ENCODE measurements at regions not wholly inside any gene's neighbourhood (a gene's known extent, or its start where the extent isn't known, plus 50 kb on each side); places are given as distances from the start of the nearest gene placed in this dataset.
A peak's percentile ranks its signal among the peaks of the same experiment; 100 is the strongest.
"Not testable (repeated sequence)": the region's sequence is repeated elsewhere in the genome, so short reads cannot be mapped to it uniquely, and the experiment has no call there.

- no peak for ATAC-seq
- H3K4me3 ChIP-seq (ENCODE audit: low read length): no peak overlapping the region
- intact Hi-C loops (cut with DNase I): no loop called here
- H3K9me3 ChIP-seq (ENCODE audit: control insufficient read depth, low read length): no peaks in the 10 kb centered on the region
- 82% methylated on average over 2 of the region's 2 CpGs for WGBS
- H3K4me1 ChIP-seq (ENCODE audit: control insufficient read depth, insufficient read depth, low read length): no peaks in the 10 kb centered on the region
- DNase-seq: no peak
- H3K27ac ChIP-seq (ENCODE audit: low read length): no peak overlapping the region
- no peaks in the 10 kb centered on the region for H3K27me3 ChIP-seq (ENCODE audit: control insufficient read depth, insufficient read depth)
These were observed 74.8 kb upstream of the SLIT2 start for GRCh38 chr4:20176881-20177280.

GRCh38 chr4:20172070-20172760 is 79.5 kb upstream of the SLIT2 start:
- ATAC-seq: peak; percentile 89 to 90

GRCh38 chr4:20166544-20166943 is 85.2 kb upstream of the SLIT2 start:
- H3K4me3 ChIP-seq (ENCODE audit: low read length): no peak overlapping the region
- H3K27ac ChIP-seq (ENCODE audit: low read length): no peak overlapping the region
- no peaks in the 10 kb centered on the region for H3K27me3 ChIP-seq (ENCODE audit: control insufficient read depth, insufficient read depth)
- DNase-seq (no peak), ATAC-seq (no peak)
- WGBS: 60% methylated on average over 3 of the region's 3 CpGs
- H3K4me1 ChIP-seq (ENCODE audit: control insufficient read depth, insufficient read depth, low read length): no peaks in the 10 kb centered on the region
- intact Hi-C loops (cut with DNase I): no loop called here
- H3K9me3 ChIP-seq (ENCODE audit: control insufficient read depth, low read length): no peaks in the 10 kb centered on the region

More at GRCh38 chr4:20172070-20172760, 79.5 kb upstream of the SLIT2 start:
- DNase-seq: no peak
- intact Hi-C loops (cut with DNase I): no loop called here
- H3K9me3 ChIP-seq (ENCODE audit: control insufficient read depth, low read length): no peaks in the 10 kb centered on the region
- H3K27me3 ChIP-seq (ENCODE audit: control insufficient read depth, insufficient read depth): no peaks in the 10 kb centered on the region
- no peaks in the 10 kb centered on the region for H3K4me1 ChIP-seq (ENCODE audit: control insufficient read depth, insufficient read depth, low read length)
- WGBS: 35% methylated on average over 1 of the region's 1 CpG
- H3K27ac ChIP-seq (ENCODE audit: low read length): no peak overlapping the region
- H3K4me3 ChIP-seq (ENCODE audit: low read length): no peak overlapping the region

- Histone ChIP-seq H3K27me3 (ENCODE audit: control insufficient read depth, insufficient read depth) (no peaks in the 10 kb centered on the region), H3K4me1 (ENCODE audit: control insufficient read depth, insufficient read depth, low read length) (no peaks in the 10 kb centered on the region), H3K4me3 (ENCODE audit: low read length) (no peak overlapping the region), H3K9me3 (ENCODE audit: control insufficient read depth, low read length) (no peaks in the 10 kb centered on the region), H3K27ac (ENCODE audit: low read length) (no peak overlapping the region)
- no peak for ATAC-seq
- intact Hi-C loops (cut with DNase I): no loop called here
- 93% methylated on average over 2 of the region's 2 CpGs for WGBS
- DNase-seq: no peak
These were observed 92.2 kb upstream of the SLIT2 start for GRCh38 chr4:20159516-20159915.

- intact Hi-C loops (cut with DNase I): no loop called here
- Histone ChIP-seq H3K9me3 (ENCODE audit: control insufficient read depth, low read length) (no peaks in the 10 kb centered on the region), H3K27ac (ENCODE audit: low read length) (no peak overlapping the region), H3K4me3 (ENCODE audit: low read length) (no peak overlapping the region), H3K27me3 (ENCODE audit: control insufficient read depth, insufficient read depth) (no peaks in the 10 kb centered on the region), H3K4me1 (ENCODE audit: control insufficient read depth, insufficient read depth, low read length) (no peaks in the 10 kb centered on the region)
- ATAC-seq (no peak), DNase-seq (no peak)
- WGBS: 85% methylated on average over 2 of the region's 2 CpGs
These were observed 93.5 kb upstream of the SLIT2 start for GRCh38 chr4:20158195-20158594.

GRCh38 chr4:20151436-20151835 is 100.3 kb upstream of the SLIT2 start:
- WGBS: 71% methylated on average over 2 of the region's 2 CpGs
- DNase-seq (no peak), ATAC-seq (no peak)
- Histone ChIP-seq H3K27ac (ENCODE audit: low read length) (no peak overlapping the region), H3K27me3 (ENCODE audit: control insufficient read depth, insufficient read depth) (no peaks in the 10 kb centered on the region), H3K9me3 (ENCODE audit: control insufficient read depth, low read length) (no peaks in the 10 kb centered on the region), H3K4me3 (ENCODE audit: low read length) (no peak overlapping the region), H3K4me1 (ENCODE audit: control insufficient read depth, insufficient read depth, low read length) (no peaks in the 10 kb centered on the region)
- intact Hi-C loops (cut with DNase I): no loop called here

- intact Hi-C loops (cut with DNase I); DNase-seq; H3K9me3 ChIP-seq (ENCODE audit: control insufficient read depth, low read length); H3K27ac ChIP-seq (ENCODE audit: low read length); H3K4me1 ChIP-seq (ENCODE audit: control insufficient read depth, insufficient read depth, low read length); H3K27me3 ChIP-seq (ENCODE audit: control insufficient read depth, insufficient read depth); ATAC-seq; H3K4me3 ChIP-seq (ENCODE audit: low read length): not testable (repeated sequence)
- WGBS: 77% methylated on average over 3 of the region's 3 CpGs
These were observed 102.6 kb upstream of the SLIT2 start for GRCh38 chr4:20149143-20149542.

- DNase-seq: no peak
- no peak for ATAC-seq
- H3K27ac ChIP-seq (ENCODE audit: low read length): no peak overlapping the region
- no peak overlapping the region for H3K4me3 ChIP-seq (ENCODE audit: low read length)
- H3K9me3 ChIP-seq (ENCODE audit: control insufficient read depth, low read length): no peaks in the 10 kb centered on the region
- intact Hi-C loops (cut with DNase I): no loop called here
- no peaks in the 10 kb centered on the region for H3K4me1 ChIP-seq (ENCODE audit: control insufficient read depth, insufficient read depth, low read length)
- H3K27me3 ChIP-seq (ENCODE audit: control insufficient read depth, insufficient read depth): no peaks in the 10 kb centered on the region
- 62% methylated on average over 2 of the region's 2 CpGs for WGBS
These were observed 114.5 kb upstream of the SLIT2 start for GRCh38 chr4:20137176-20137575.

- ATAC-seq: no peak
These were observed 124.1 kb upstream of the SLIT2 start for GRCh38 chr4:20127626-20128025.

GRCh38 chr4:20126906-20127305 is 124.8 kb upstream of the SLIT2 start:
- DNase-seq: no peak
- 95% methylated on average over 1 of the region's 1 CpG for WGBS
- no peak for ATAC-seq
- H3K9me3 ChIP-seq (ENCODE audit: control insufficient read depth, low read length): no peaks in the 10 kb centered on the region
- no peaks in the 10 kb centered on the region for H3K4me1 ChIP-seq (ENCODE audit: control insufficient read depth, insufficient read depth, low read length)
- intact Hi-C loops (cut with DNase I): no loop called here
- no peaks in the 10 kb centered on the region for H3K27me3 ChIP-seq (ENCODE audit: control insufficient read depth, insufficient read depth)
- no peak overlapping the region for H3K4me3 ChIP-seq (ENCODE audit: low read length)
- H3K27ac ChIP-seq (ENCODE audit: low read length): no peak overlapping the region

More at GRCh38 chr4:20127626-20128025, 124.1 kb upstream of the SLIT2 start:
- no peak for DNase-seq
- H3K4me1 ChIP-seq (ENCODE audit: control insufficient read depth, insufficient read depth, low read length): no peaks in the 10 kb centered on the region
- H3K4me3 ChIP-seq (ENCODE audit: low read length): no peak overlapping the region
- 87% methylated on average over 1 of the region's 1 CpG for WGBS
- intact Hi-C loops (cut with DNase I): no loop called here
- no peaks in the 10 kb centered on the region for H3K9me3 ChIP-seq (ENCODE audit: control insufficient read depth, low read length)
- H3K27ac ChIP-seq (ENCODE audit: low read length): no peak overlapping the region
- H3K27me3 ChIP-seq (ENCODE audit: control insufficient read depth, insufficient read depth): no peaks in the 10 kb centered on the region

- 63% methylated on average over 3 of the region's 3 CpGs for WGBS
- DNase-seq (no peak), ATAC-seq (peak in 1 of 2 donors; percentile 43)
- Histone ChIP-seq H3K9me3 (ENCODE audit: control insufficient read depth, low read length) (no peaks in the 10 kb centered on the region), H3K27ac (ENCODE audit: low read length) (no peak overlapping the region), H3K27me3 (ENCODE audit: control insufficient read depth, insufficient read depth) (no peaks in the 10 kb centered on the region), H3K4me1 (ENCODE audit: control insufficient read depth, insufficient read depth, low read length) (no peaks in the 10 kb centered on the region), H3K4me3 (ENCODE audit: low read length) (no peak overlapping the region)
- intact Hi-C loops (cut with DNase I): no loop called here
These were observed 127.2 kb upstream of the SLIT2 start for GRCh38 chr4:20124317-20125026.

Measured in right cardiac atrium (tissue), 5 donors.